ENCODE measurements at regions not wholly inside any gene's neighbourhood (a gene's known extent, or its start where the extent isn't known, plus 50 kb on each side); places are given as distances from the start of the nearest gene placed in this dataset.

- no peak for DNase-seq (ENCODE audit: low read depth in 2 of 2)
- H3K4me3 ChIP-seq (replicated peaks in 1 of 2; ENCODE audit: low read depth in 2 of 2, low read length in 2 of 2) = no peak overlapping the region
- TF ChIP-seq, protein P1, sequence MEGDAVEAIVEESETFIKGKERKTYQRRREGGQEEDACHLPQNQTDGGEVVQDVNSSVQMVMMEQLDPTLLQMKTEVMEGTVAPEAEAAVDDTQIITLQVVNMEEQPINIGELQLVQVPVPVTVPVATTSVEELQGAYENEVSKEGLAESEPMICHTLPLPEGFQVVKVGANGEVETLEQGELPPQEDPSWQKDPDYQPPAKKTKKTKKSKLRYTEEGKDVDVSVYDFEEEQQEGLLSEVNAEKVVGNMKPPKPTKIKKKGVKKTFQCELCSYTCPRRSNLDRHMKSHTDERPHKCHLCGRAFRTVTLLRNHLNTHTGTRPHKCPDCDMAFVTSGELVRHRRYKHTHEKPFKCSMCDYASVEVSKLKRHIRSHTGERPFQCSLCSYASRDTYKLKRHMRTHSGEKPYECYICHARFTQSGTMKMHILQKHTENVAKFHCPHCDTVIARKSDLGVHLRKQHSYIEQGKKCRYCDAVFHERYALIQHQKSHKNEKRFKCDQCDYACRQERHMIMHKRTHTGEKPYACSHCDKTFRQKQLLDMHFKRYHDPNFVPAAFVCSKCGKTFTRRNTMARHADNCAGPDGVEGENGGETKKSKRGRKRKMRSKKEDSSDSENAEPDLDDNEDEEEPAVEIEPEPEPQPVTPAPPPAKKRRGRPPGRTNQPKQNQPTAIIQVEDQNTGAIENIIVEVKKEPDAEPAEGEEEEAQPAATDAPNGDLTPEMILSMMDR (IDR thresholded peaks at IDR 0.05; ENCODE audit: low read depth, low read length) = no peak
Observed at GRCh38 chrX:93332329-93332728, 341.0 kb downstream of the NAP1L3 start.

GRCh38 chrX:93322110-93322509 lies 351.3 kb downstream of the NAP1L3 start:
- TF ChIP-seq, protein P1 (IDR thresholded peaks at IDR 0.05; ENCODE audit: low read depth, low read length) = no peak
- no peak overlapping the region for H3K4me3 ChIP-seq (replicated peaks in 1 of 2; ENCODE audit: low read depth in 2 of 2, low read length in 2 of 2)
- no peak for DNase-seq (ENCODE audit: low read depth in 2 of 2)

DNA sequence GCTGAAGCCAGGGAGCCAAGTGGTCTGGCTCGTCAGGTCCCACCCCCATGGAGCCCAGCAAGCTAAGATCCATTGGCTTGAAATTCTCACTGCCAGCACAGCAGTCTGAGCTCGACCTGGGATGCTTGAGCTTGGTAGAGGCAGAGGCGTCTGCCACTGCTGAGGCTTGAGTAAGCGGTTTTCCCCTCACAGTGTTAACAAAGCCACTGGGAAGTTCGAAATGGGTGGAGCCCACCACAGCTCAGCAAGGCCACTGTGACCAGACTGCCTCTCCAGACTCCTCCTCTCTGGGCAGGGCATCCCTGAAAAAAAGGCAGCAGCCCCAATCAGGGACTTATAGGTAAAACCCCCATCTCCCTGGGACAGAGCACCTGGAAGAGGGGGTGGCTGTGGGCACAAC lies 353.8 kb downstream of the NAP1L3 start:
- H3K4me3 ChIP-seq (replicated peaks in 1 of 2; ENCODE audit: low read depth in 2 of 2, low read length in 2 of 2) = no peak overlapping the region
- TF ChIP-seq, protein P1 (IDR thresholded peaks at IDR 0.05; ENCODE audit: low read depth, low read length) = no peak
- DNase-seq (ENCODE audit: low read depth in 2 of 2) = no peak
